Colonic mucosa (tissue), 4 donors: ENCODE measurements at regions not wholly inside any gene's neighbourhood (a gene's known extent, or its start where the extent isn't known, plus 50 kb on each side); places are given as distances from the start of the nearest gene placed in this dataset.

Experiments
- DNase-seq: peaks from one replicate; pipeline ENCODE4 v3.0.0-alpha.2; 2020
- H3K27ac ChIP-seq: fragments of 200-600 bp; one replicate; pipeline ENCODE4 v1.8.0; 2021
- H3K27me3 ChIP-seq: fragments of 200-600 bp; one replicate; pipeline ENCODE4 v1.8.0; 2021
- H3K36me3 ChIP-seq: fragments of 200-600 bp; one replicate; pipeline ENCODE4 v1.8.0; 2021
- H3K4me1 ChIP-seq: fragments of 200-600 bp; one replicate; pipeline ENCODE4 v1.8.0; 2021; ENCODE audit warnings: mild to moderate bottlenecking
- H3K4me3 ChIP-seq: fragments of 200-600 bp; one replicate; pipeline ENCODE4 v1.8.0; 2021
- H3K9ac ChIP-seq, 2 donors: one replicate each; pipeline ENCODE4 v1.7.0; 2013; ENCODE audit warnings: control low read depth in 2 of 2, low read depth in 2 of 2, low read length in 2 of 2
- H3K9me3 ChIP-seq: fragments of 200-600 bp; one replicate; pipeline ENCODE4 v1.8.0; 2021
- CTCF ChIP-seq: fragments of 200-600 bp; IDR thresholded peaks from one replicate; pipeline ENCODE4 v1.8.0; 2022; ENCODE audit warnings: antibody characterized with exemption, mild to moderate bottlenecking
- intact Hi-C: fragments of 100-400 bp; cut with DNase I; formaldehyde crosslinking; loops from one replicate; pipeline ENCODE4 v1.14.1; 2022
- donor health status: healthy.
- donor health status: DM: no; HTN: no; CAD: no.
- donor health status: DM: no; HTN: no; CAD: no.

- Histone ChIP-seq H3K9me3 (no peaks in the 10 kb centered on the region), H3K9ac (no peak overlapping the region), H3K4me1 (no peaks in the 10 kb centered on the region), H3K27me3 (no peaks in the 10 kb centered on the region), H3K27ac (no peak overlapping the region), H3K4me3 (no peak overlapping the region), H3K36me3 (no peaks in the 10 kb centered on the region)
- DNase-seq: no peak
- intact Hi-C loops: no loop called here
- no peak for TF ChIP-seq CTCF
Measured at GRCh38 chrX:39324233-39324930, 523.1 kb downstream of the MID1IP1 start.

GRCh38 chrX:39327255-39327654, 526.0 kb downstream of the MID1IP1 start:
- H3K4me3 ChIP-seq: no peak overlapping the region
- no peak overlapping the region for H3K27ac ChIP-seq
- DNase-seq: no peak
- TF ChIP-seq CTCF: no peak
- H3K9ac ChIP-seq: no peak overlapping the region
- no peaks in the 10 kb centered on the region for H3K27me3 ChIP-seq
- no peaks in the 10 kb centered on the region for H3K9me3 ChIP-seq
- no peaks in the 10 kb centered on the region for H3K4me1 ChIP-seq
- intact Hi-C loops: no loop called here
- H3K36me3 ChIP-seq: no peaks in the 10 kb centered on the region

GRCh38 chrX:39327705-39328104, 526.4 kb downstream of the MID1IP1 start:
- no peak for TF ChIP-seq CTCF
- Histone ChIP-seq H3K4me3 (no peak overlapping the region), H3K9me3 (no peaks in the 10 kb centered on the region), H3K36me3 (no peaks in the 10 kb centered on the region), H3K9ac (no peak overlapping the region), H3K4me1 (no peaks in the 10 kb centered on the region), H3K27me3 (no peaks in the 10 kb centered on the region), H3K27ac (no peak overlapping the region)
- DNase-seq: no peak
- intact Hi-C loops: no loop called here

GRCh38 chrX:39328661-39329060, 527.4 kb downstream of the MID1IP1 start:
- H3K27ac ChIP-seq: no peak overlapping the region
- H3K4me3 ChIP-seq: no peak overlapping the region
- no peaks in the 10 kb centered on the region for H3K27me3 ChIP-seq
- no peak overlapping the region for H3K9ac ChIP-seq
- DNase-seq: no peak
- H3K9me3 ChIP-seq: no peaks in the 10 kb centered on the region
- intact Hi-C loops: no loop called here
- no peaks in the 10 kb centered on the region for H3K36me3 ChIP-seq
- H3K4me1 ChIP-seq: no peaks in the 10 kb centered on the region
- TF ChIP-seq CTCF: no peak

GRCh38 chrX:39331082-39331704, 529.9 kb downstream of the MID1IP1 start:
- Histone ChIP-seq H3K9ac (no peak overlapping the region), H3K4me3 (no peak overlapping the region), H3K27ac (no peak overlapping the region), H3K4me1 (no peaks in the 10 kb centered on the region), H3K9me3 (no peaks in the 10 kb centered on the region), H3K36me3 (no peaks in the 10 kb centered on the region), H3K27me3 (no peaks in the 10 kb centered on the region)
- TF ChIP-seq CTCF: no peak
- DNase-seq: no peak
- intact Hi-C loops: no loop called here
